HepG2 (cell line): ENCODE measurements at regions not wholly inside any gene's neighbourhood (a gene's known extent, or its start where the extent isn't known, plus 50 kb on each side); places are given as distances from the start of the nearest gene placed in this dataset.

Experiments
- ATAC-seq: fragments of 200-7000 bp; cut with Tn5 transposase; 3 replicates; pipeline ENCODE4 v1.9.1; 2020; ENCODE audit warnings: mild to moderate bottlenecking, moderate library complexity
- BruUV-seq: library from RNA; stranded (reverse); fragments of 400-500 nt; replicated peaks from 2 replicates; lab custom pipeline; 2021; lab: Mats Ljungman, UMichigan
- CTCF ChIA-PET: fragments of 300-600 bp; formaldehyde crosslinking; extraction: SDS; loops from one replicate; lab custom pipeline; 2021; ENCODE audit warnings: low total read pairs, inconsistent platforms, low intra/inter-chr PET ratio; lab: Yijun Ruan, JAX
- POLR2A ChIA-PET: fragments of 350-600 bp; sonication (Branson Sonifier 250); formaldehyde crosslinking; loops from one replicate; lab custom pipeline; 2020; ENCODE audit warnings: antibody characterized with exemption, inconsistent platforms; lab: Yijun Ruan, JAX
- DNase-seq: peaks from one replicate; pipeline ENCODE4 v3.0.0-alpha.2; 2015; ENCODE audit warnings: low spot score
- FAIRE-seq: peaks from 3 replicates; lab custom pipeline; 2011; peaks lifted over from hg19 to GRCh38; lab: Jason Lieb, UNC
- H2AFZ ChIP-seq: one replicate; pipeline ENCODE4 v1.6.1; 2011; ENCODE audit warnings: low read length, inconsistent platforms
- H3K27ac ChIP-seq: fragments of 300-600 bp; 3 replicates; pipeline ENCODE4 v1.8.0; 2011; ENCODE audit warnings: mixed run types, mild to moderate bottlenecking, mixed read lengths, low read length, inconsistent platforms; ENCODE audit not compliant: insufficient read depth; ENCODE audit errors: extremely low read length
- H3K27me3 ChIP-seq, 2 experiments: fragments of 200-600 bp in 1 of 2; 2 replicates in 1 of 2; 3 replicates in 1 of 2; pipeline versions ENCODE4 v1.6.0 to v1.8.0; 2011; ENCODE audit warnings: low read length in 2 of 2, mild to moderate bottlenecking in 2 of 2, moderate library complexity in 2 of 2, inconsistent platforms in 1 of 2; ENCODE audit not compliant: insufficient read depth in 2 of 2, control insufficient read depth in 1 of 2
- H3K36me3 ChIP-seq, 2 experiments: fragments of 200-600 bp in 1 of 2; replicated peaks in 1 of 2; 2 replicates in 1 of 2; 3 replicates in 1 of 2; pipeline versions ENCODE4 v1.5.1 to v1.8.0; 2011; ENCODE audit warnings: low read length in 2 of 2, inconsistent platforms in 1 of 2; ENCODE audit not compliant: insufficient read depth in 2 of 2, control insufficient read depth in 1 of 2
- H3K4me1 ChIP-seq: 2 replicates; pipeline ENCODE4 v1.5.1; 2012; ENCODE audit warnings: low read length, inconsistent platforms; ENCODE audit not compliant: insufficient read depth
- H3K4me2 ChIP-seq: 2 replicates; pipeline ENCODE4 v1.6.0; 2011; ENCODE audit warnings: low read depth, low read length, inconsistent platforms
- H3K4me3 ChIP-seq, 3 experiments: fragments of 200-600 bp in 1 of 3; sonication (generic), shearing (Covaris generic) in 1 of 3; replicated peaks in 1 of 3; 2 replicates each; pipeline ENCODE4 v1.5.1; 2011 to 2016; ENCODE audit warnings: low read length in 3 of 3, inconsistent platforms in 2 of 3, low read depth in 2 of 3, mild to moderate bottlenecking in 2 of 3, control low read depth in 1 of 3, mixed read lengths in 1 of 3; ENCODE audit not compliant: insufficient read depth in 1 of 3
- H3K79me2 ChIP-seq: one replicate; pipeline ENCODE4 v1.6.1; 2011; ENCODE audit warnings: low read length, inconsistent platforms; ENCODE audit not compliant: insufficient read depth
- H3K9ac ChIP-seq: 2 replicates; pipeline ENCODE4 v1.6.0; 2011; ENCODE audit warnings: mild to moderate bottlenecking, low read depth, low read length, inconsistent platforms; ENCODE audit not compliant: insufficient read depth
- H3K9me3 ChIP-seq: 2 replicates; pipeline ENCODE4 v1.5.1; 2012; ENCODE audit warnings: mild to moderate bottlenecking, low read length
- H4K20me1 ChIP-seq: 2 replicates; pipeline ENCODE4 v1.6.0; 2011; ENCODE audit warnings: inconsistent platforms, mild to moderate bottlenecking, low read length, moderate library complexity; ENCODE audit not compliant: insufficient read depth
- CBFB ChIP-seq: sonication (generic); formaldehyde crosslinking; IDR thresholded peaks from 2 replicates; pipeline ENCODE4 v1.4.0; 2020; ENCODE audit warnings: missing genetic modification reagents
- HOXD1 ChIP-seq: sonication (generic); formaldehyde crosslinking; IDR thresholded peaks from 2 replicates; pipeline ENCODE4 v1.5.0; 2020; ENCODE audit warnings: missing genetic modification reagents
- KLF6 ChIP-seq: IDR thresholded peaks from 2 replicates; pipeline ENCODE4 v1.8.0; 2016; ENCODE audit warnings: missing biosample characterization, missing genetic modification reagents
- SRSF9 ChIP-seq: fragments of 200-400 bp; formaldehyde crosslinking; IDR thresholded peaks from 2 replicates; pipeline ENCODE4 v1.6.1; 2018; ENCODE audit warnings: borderline replicate concordance, mild to moderate bottlenecking, low read depth, low read length; ENCODE audit not compliant: insufficient read depth, poor library complexity, severe bottlenecking
- THAP11 ChIP-seq: IDR thresholded peaks from 2 replicates; pipeline ENCODE4 v1.6.1; 2016; ENCODE audit warnings: missing biosample characterization, missing genetic modification reagents
- U2AF1 ChIP-seq: fragments of 200-400 bp; formaldehyde crosslinking; optimal IDR thresholded peaks from 2 replicates; pipeline ENCODE3; 2017; ENCODE audit warnings: mild to moderate bottlenecking, low read depth, low read length
- ZMAT3 ChIP-seq: sonication (generic); formaldehyde crosslinking; conservative IDR thresholded peaks from 2 replicates; pipeline ENCODE4 v1.7.0; 2021; ENCODE audit warnings: missing genetic modification reagents
- ZNF563 ChIP-seq: sonication (generic); formaldehyde crosslinking; IDR thresholded peaks from 2 replicates; pipeline ENCODE4 v1.8.0; 2022; ENCODE audit warnings: mild to moderate bottlenecking, moderate library complexity, missing genetic modification reagents
- ZNF770 ChIP-seq: sonication (generic); formaldehyde crosslinking; IDR thresholded peaks from 2 replicates; pipeline ENCODE4 v1.5.0; 2020; ENCODE audit warnings: mild to moderate bottlenecking, missing genetic modification reagents
- WGBS: methylation state at CpG from one replicate; pipeline ENCODE4 v1.1.6; 2017; ENCODE audit warnings: low lambda C conversion rate; 5-methylcytosine and 5-hydroxymethylcytosine counted together
- in situ Hi-C: cut with HindIII; loops from 2 replicates; pipeline ENCODE4 v1.10.0; 2017; ENCODE audit warnings: low pct_unique_long_range_greater_than_20kb; ENCODE audit not compliant: extremely low pct_ligation_motif_present
- intact Hi-C: fragments of 100-400 bp; cut with micrococcal nuclease; formaldehyde crosslinking; loops from one replicate; pipeline ENCODE4 v1.10.0; 2022; ENCODE audit not compliant: unreplicated experiment
- TF ChIP-seq, protein P1 (sequence below): sonication (generic); formaldehyde crosslinking; IDR thresholded peaks from 2 replicates; pipeline ENCODE4 v1.4.0; 2020; ENCODE audit warnings: missing genetic modification reagents

DNA sequence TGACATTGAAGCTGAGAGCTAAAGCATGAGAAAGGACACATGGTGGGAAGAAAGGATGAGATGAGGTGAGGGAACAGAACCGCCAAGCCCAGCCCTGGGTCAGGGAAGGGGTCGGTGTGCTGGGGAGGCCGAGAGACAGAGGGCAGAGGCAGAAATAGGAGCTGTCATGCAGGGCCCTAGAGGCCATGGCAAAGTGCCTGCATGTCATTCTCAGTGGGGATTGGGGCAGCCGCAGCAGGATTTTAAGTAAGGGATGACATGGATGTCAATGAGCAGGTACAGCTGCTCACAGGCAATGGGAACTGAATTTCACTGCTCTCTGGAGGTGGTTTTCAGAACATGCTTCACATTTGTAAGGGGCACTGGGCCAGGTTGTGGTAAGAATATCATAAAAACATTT, 227.4 kb downstream of the RAB11FIP2 start:
- no TSS peak for BruUV-seq
- Histone ChIP-seq H3K27me3 (peaks cover 0 to 7% of the 10 kb centered on the region in 2 experiments; a peak in 1 of 5 replicates), H3K79me2 (no peaks in the 10 kb centered on the region), H3K4me1 (no peaks in the 10 kb centered on the region), H3K9me3 (no peaks in the 10 kb centered on the region), H3K4me2 (no peak overlapping the region), H3K9ac (no peak overlapping the region), H3K36me3 (no peaks in the 10 kb centered on the region), H3K4me3 (no peak overlapping the region), H3K27ac (no peak overlapping the region), H2AFZ (no peak overlapping the region), H4K20me1 (no peaks in the 10 kb centered on the region)
- CTCF ChIA-PET = no interaction called here
- DNase-seq (no peak), ATAC-seq (no peak), FAIRE-seq (no peak)
- intact Hi-C loops = no loop called here
- in situ Hi-C loops = no loop called here
- POLR2A ChIA-PET = no interaction called here
- WGBS = 2% methylated on average over 4 of the region's 4 CpGs
- TF ChIP-seq SRSF9 (no peak), HOXD1 (CRISPR knock-in tag) (no peak), ZMAT3 (CRISPR knock-in tag) (no peak), KLF6 (CRISPR knock-in tag) (no peak), ZNF770 (CRISPR knock-in tag) (no peak), ZNF563 (CRISPR knock-in tag) (no peak), CBFB (CRISPR knock-in tag) (no peak), U2AF1 (no peak), THAP11 (no peak)
- TF ChIP-seq, protein P1, sequence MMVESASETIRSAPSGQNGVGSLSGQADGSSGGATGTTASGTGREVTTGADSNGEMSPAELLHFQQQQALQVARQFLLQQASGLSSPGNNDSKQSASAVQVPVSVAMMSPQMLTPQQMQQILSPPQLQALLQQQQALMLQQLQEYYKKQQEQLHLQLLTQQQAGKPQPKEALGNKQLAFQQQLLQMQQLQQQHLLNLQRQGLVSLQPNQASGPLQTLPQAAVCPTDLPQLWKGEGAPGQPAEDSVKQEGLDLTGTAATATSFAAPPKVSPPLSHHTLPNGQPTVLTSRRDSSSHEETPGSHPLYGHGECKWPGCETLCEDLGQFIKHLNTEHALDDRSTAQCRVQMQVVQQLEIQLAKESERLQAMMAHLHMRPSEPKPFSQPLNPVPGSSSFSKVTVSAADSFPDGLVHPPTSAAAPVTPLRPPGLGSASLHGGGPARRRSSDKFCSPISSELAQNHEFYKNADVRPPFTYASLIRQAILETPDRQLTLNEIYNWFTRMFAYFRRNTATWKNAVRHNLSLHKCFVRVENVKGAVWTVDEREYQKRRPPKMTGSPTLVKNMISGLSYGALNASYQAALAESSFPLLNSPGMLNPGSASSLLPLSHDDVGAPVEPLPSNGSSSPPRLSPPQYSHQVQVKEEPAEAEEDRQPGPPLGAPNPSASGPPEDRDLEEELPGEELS (CRISPR knock-in tag) = no peak
